Mesenchymal stem cell (in vitro differentiated cells and primary cell): ENCODE measurements at regions not wholly inside any gene's neighbourhood (a gene's known extent, or its start where the extent isn't known, plus 50 kb on each side); places are given as distances from the start of the nearest gene placed in this dataset.
A peak's percentile ranks its signal among the peaks of the same experiment; 100 is the strongest.

ENCODE experiments used
- DNase-seq: peaks from one replicate; pipeline ENCODE4 v3.0.0-alpha.2; 2013
- H2AFZ ChIP-seq: one replicate; pipeline ENCODE4 v1.6.1; 2013; ENCODE audit warnings: low read depth, mild to moderate bottlenecking, control low read depth, inconsistent platforms, low read length, moderate library complexity
- H2AK5ac ChIP-seq: 2 replicates; pipeline ENCODE4 v1.6.1; 2013; ENCODE audit warnings: low read length, moderate library complexity, mild to moderate bottlenecking, inconsistent platforms; ENCODE audit not compliant: severe bottlenecking
- H2BK120ac ChIP-seq: one replicate; pipeline ENCODE4 v1.6.1; 2013; ENCODE audit warnings: low read depth, mild to moderate bottlenecking, inconsistent platforms, low read length, moderate library complexity
- H2BK12ac ChIP-seq, 2 experiments: one replicate each; pipeline ENCODE4 v1.6.1; 2013; ENCODE audit warnings: inconsistent platforms in 2 of 2, low read length in 2 of 2, mild to moderate bottlenecking in 2 of 2, moderate library complexity in 2 of 2, control low read depth in 1 of 2
- H2BK15ac ChIP-seq: one replicate; pipeline ENCODE4 v1.6.1; 2013; ENCODE audit warnings: mild to moderate bottlenecking, low read depth, inconsistent platforms; ENCODE audit not compliant: poor library complexity, severe bottlenecking
- H2BK5ac ChIP-seq: 2 replicates; pipeline ENCODE4 v1.6.1; 2013; ENCODE audit warnings: low read depth, mild to moderate bottlenecking, low read length, control low read depth, inconsistent platforms; ENCODE audit not compliant: poor library complexity, severe bottlenecking
- H3K14ac ChIP-seq, 2 experiments: one replicate each; pipeline ENCODE4 v1.6.1; 2013; ENCODE audit warnings: inconsistent platforms in 2 of 2, low read length in 2 of 2, control low read depth in 1 of 2, mild to moderate bottlenecking in 1 of 2, moderate library complexity in 1 of 2
- H3K18ac ChIP-seq, 2 experiments: one replicate each; pipeline ENCODE4 v1.6.1; 2013; ENCODE audit warnings: inconsistent platforms in 2 of 2, low read length in 2 of 2, control low read depth in 1 of 2, low read depth in 1 of 2, mild to moderate bottlenecking in 1 of 2
- H3K23ac ChIP-seq, 2 experiments: one replicate each; pipeline ENCODE4 v1.6.1; 2013; ENCODE audit warnings: inconsistent platforms in 2 of 2, low read length in 2 of 2, mild to moderate bottlenecking in 2 of 2, moderate library complexity in 2 of 2, control low read depth in 1 of 2
- H3K27ac ChIP-seq: 2 replicates; pipeline ENCODE4 v1.5.1; 2013; ENCODE audit warnings: mild to moderate bottlenecking, moderate library complexity, low read length, control low read depth, inconsistent platforms; ENCODE audit not compliant: poor library complexity, severe bottlenecking
- H3K27me3 ChIP-seq, 2 experiments: 2 replicates each; pipeline versions ENCODE4 v1.6.1 to v1.7.0; 2013; ENCODE audit warnings: low read length in 2 of 2, mild to moderate bottlenecking in 2 of 2, moderate library complexity in 2 of 2, control low read depth in 1 of 2, inconsistent platforms in 1 of 2; ENCODE audit not compliant: control insufficient read depth in 1 of 2, insufficient read depth in 1 of 2
- H3K36me3 ChIP-seq, 2 experiments: 2 replicates each; pipeline versions ENCODE4 v1.6.1 to v1.7.0; 2013; ENCODE audit warnings: low read length in 2 of 2, control low read depth in 1 of 2, inconsistent platforms in 1 of 2, low read depth in 1 of 2, mild to moderate bottlenecking in 1 of 2; ENCODE audit not compliant: insufficient read depth in 2 of 2, control insufficient read depth in 1 of 2
- H3K4ac ChIP-seq, 2 experiments: one replicate each; pipeline ENCODE4 v1.6.1; 2013; ENCODE audit warnings: inconsistent platforms in 2 of 2, low read length in 2 of 2, mild to moderate bottlenecking in 2 of 2, moderate library complexity in 2 of 2, control low read depth in 1 of 2, low read depth in 1 of 2
- H3K4me1 ChIP-seq: 2 replicates; pipeline ENCODE4 v1.6.1; 2013; ENCODE audit warnings: low read depth, low read length, control low read depth; ENCODE audit not compliant: control insufficient read depth, insufficient read depth
- H3K4me2 ChIP-seq: 2 replicates; pipeline ENCODE4 v1.6.1; 2013; ENCODE audit warnings: low read length, mild to moderate bottlenecking, inconsistent platforms; ENCODE audit not compliant: poor library complexity, severe bottlenecking
- H3K4me3 ChIP-seq, 2 experiments: 2 replicates each; pipeline versions ENCODE4 v1.5.1 to v1.7.0; 2013; ENCODE audit warnings: low read length in 2 of 2, mild to moderate bottlenecking in 2 of 2, control low read depth in 1 of 2, low read depth in 1 of 2; ENCODE audit not compliant: insufficient read depth in 1 of 2
- H3K79me1 ChIP-seq: replicated peaks from 2 replicates; pipeline ENCODE4 v1.6.1; 2013; ENCODE audit warnings: mild to moderate bottlenecking, control low read depth, low read length, inconsistent platforms; ENCODE audit not compliant: poor library complexity, severe bottlenecking
- H3K9ac ChIP-seq: 2 replicates; pipeline ENCODE4 v1.7.0; 2013; ENCODE audit warnings: mild to moderate bottlenecking, low read length, moderate library complexity
- H3K9me3 ChIP-seq: 2 replicates; pipeline ENCODE4 v1.7.0; 2013; ENCODE audit warnings: mild to moderate bottlenecking, low read length; ENCODE audit not compliant: control insufficient read depth
- H4K8ac ChIP-seq: one replicate; pipeline ENCODE4 v1.6.1; 2013; ENCODE audit warnings: inconsistent platforms, mild to moderate bottlenecking, low read length, moderate library complexity
- H4K91ac ChIP-seq: one replicate; pipeline ENCODE4 v1.6.1; 2013; ENCODE audit warnings: mild to moderate bottlenecking, low read length, inconsistent platforms
- WGBS: methylation state at CpG from one replicate; pipeline ENCODE4 v1.1.7; 2013; ENCODE audit warnings: mixed read lengths; 5-methylcytosine and 5-hydroxymethylcytosine counted together

DNA sequence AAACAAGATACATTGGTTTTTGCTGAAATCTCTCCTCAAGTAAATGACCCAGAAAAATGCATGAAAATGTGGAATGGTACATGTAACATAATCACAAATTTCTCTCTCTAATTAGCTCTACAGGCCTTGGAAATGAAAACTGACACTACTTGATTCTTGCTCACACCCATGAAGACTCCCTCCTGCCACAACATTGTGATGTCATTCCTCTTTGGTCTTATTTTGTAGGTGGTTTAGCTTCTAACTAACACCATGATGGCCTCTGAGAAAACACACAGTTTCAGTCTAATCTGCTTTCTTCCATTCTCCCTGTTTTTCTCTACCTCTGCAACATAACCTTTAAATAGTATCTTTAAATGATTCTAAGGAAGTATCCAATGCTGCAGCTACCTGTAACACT is 78.6 kb upstream of the FAM174A start:
- no peak overlapping the region for H3K14ac ChIP-seq
- H3K4me2 ChIP-seq, result no peak overlapping the region
- no peak overlapping the region for H3K27ac ChIP-seq
- H3K9ac ChIP-seq, result no peak overlapping the region
- H2AFZ ChIP-seq, result no peak overlapping the region
- no peaks in the 10 kb centered on the region for H3K4me1 ChIP-seq
- no peak overlapping the region for H3K23ac ChIP-seq
- H3K4ac ChIP-seq, result no peak overlapping the region
- H2BK120ac ChIP-seq, result no peak overlapping the region
- no peaks in the 10 kb centered on the region for H3K36me3 ChIP-seq
- no peak overlapping the region for H3K4me3 ChIP-seq
- no peak overlapping the region for H2BK12ac ChIP-seq
- H2AK5ac ChIP-seq, result no peak overlapping the region
- peaks cover under 1% of the 10 kb centered on the region for H3K9me3 ChIP-seq
- H3K27me3 ChIP-seq, result no peaks in the 10 kb centered on the region
- no peak overlapping the region for H4K8ac ChIP-seq
- H2BK5ac ChIP-seq, result no peak overlapping the region
- H4K91ac ChIP-seq, result no peak overlapping the region
- H2BK15ac ChIP-seq, result no peak overlapping the region
- no peak overlapping the region for H3K18ac ChIP-seq
- no peaks in the 10 kb centered on the region for H3K79me1 ChIP-seq
- DNase-seq, result no peak

DNA sequence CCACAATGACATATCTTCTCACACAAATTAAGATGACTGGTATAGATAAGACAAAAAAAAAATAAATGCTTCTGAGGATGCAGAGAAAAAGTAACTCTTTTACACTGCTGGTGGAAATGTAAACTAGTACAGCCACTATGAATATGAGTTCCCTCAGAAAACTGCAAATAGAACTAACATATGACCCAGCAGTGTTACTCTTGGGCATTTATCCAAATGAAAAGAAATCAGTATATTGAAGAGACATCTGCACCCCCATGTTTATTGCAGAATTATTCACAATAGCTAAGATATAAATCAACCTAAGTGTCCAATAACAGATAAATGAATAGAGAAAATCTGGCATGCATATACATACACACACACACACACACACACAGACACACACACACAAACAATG is 83.0 kb upstream of the FAM174A start:
- H3K4ac ChIP-seq, result no peak overlapping the region
- no peak overlapping the region for H4K91ac ChIP-seq
- H2AK5ac ChIP-seq, result no peak overlapping the region
- no peaks in the 10 kb centered on the region for H3K36me3 ChIP-seq
- no peaks in the 10 kb centered on the region for H3K4me1 ChIP-seq
- no peak overlapping the region for H2BK15ac ChIP-seq
- peaks cover 6% of the 10 kb centered on the region for H3K9me3 ChIP-seq
- no peak overlapping the region for H3K14ac ChIP-seq
- no peak overlapping the region for H4K8ac ChIP-seq
- no peak overlapping the region for H2BK120ac ChIP-seq
- no peak overlapping the region for H3K18ac ChIP-seq
- no peak overlapping the region for H2BK12ac ChIP-seq
- no peak overlapping the region for H2BK5ac ChIP-seq
- H3K4me2 ChIP-seq, result no peak overlapping the region
- no peak overlapping the region for H3K23ac ChIP-seq
- H2AFZ ChIP-seq, result no peak overlapping the region
- H3K79me1 ChIP-seq, result no peaks in the 10 kb centered on the region
- no peak overlapping the region for H3K4me3 ChIP-seq
- no peaks in the 10 kb centered on the region for H3K27me3 ChIP-seq
- no peak overlapping the region for H3K9ac ChIP-seq
- no peak overlapping the region for H3K27ac ChIP-seq
- no peak for DNase-seq

DNA sequence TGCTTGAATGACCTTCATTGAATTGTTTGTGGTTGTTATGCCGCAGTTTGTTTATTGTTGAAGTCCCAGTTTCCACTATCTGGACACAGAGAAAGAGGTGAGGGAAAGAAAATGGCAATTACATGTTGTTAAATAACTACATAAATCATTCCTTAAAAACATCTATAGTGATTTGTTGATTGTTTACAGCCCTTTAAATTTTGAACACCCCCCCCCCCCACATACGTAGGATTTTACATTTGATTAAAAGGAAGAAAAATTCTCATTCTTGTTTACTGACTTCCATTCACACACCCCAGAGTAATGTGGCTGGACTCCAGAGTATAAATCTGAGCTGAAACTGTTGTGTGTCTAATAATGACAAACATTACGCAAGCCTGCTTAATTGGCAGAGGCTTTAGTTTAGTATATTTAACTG is 87.1 kb upstream of the FAM174A start:
- DNase-seq, result peak; percentile 62
- H4K8ac ChIP-seq, result no peak overlapping the region
- H2BK12ac ChIP-seq, result no peak overlapping the region
- no peak overlapping the region for H3K4me2 ChIP-seq
- no peaks in the 10 kb centered on the region for H3K4me1 ChIP-seq
- no peak overlapping the region for H2BK15ac ChIP-seq
- H3K79me1 ChIP-seq, result no peaks in the 10 kb centered on the region
- no peak overlapping the region for H2AK5ac ChIP-seq
- no peak overlapping the region for H3K27ac ChIP-seq
- no peak overlapping the region for H3K14ac ChIP-seq
- no peak overlapping the region for H2AFZ ChIP-seq
- no peaks in the 10 kb centered on the region for H3K36me3 ChIP-seq
- no peak overlapping the region for H3K23ac ChIP-seq
- no CpG with 5 or more reads among the region's 3 CpGs for WGBS
- no peak overlapping the region for H3K4me3 ChIP-seq
- H4K91ac ChIP-seq, result no peak overlapping the region
- no peaks in the 10 kb centered on the region for H3K27me3 ChIP-seq
- H2BK5ac ChIP-seq, result no peak overlapping the region
- H2BK120ac ChIP-seq, result no peak overlapping the region
- peaks cover 6% of the 10 kb centered on the region for H3K9me3 ChIP-seq
- no peak overlapping the region for H3K9ac ChIP-seq
- H3K18ac ChIP-seq, result no peak overlapping the region
- no peak overlapping the region for H3K4ac ChIP-seq

DNA sequence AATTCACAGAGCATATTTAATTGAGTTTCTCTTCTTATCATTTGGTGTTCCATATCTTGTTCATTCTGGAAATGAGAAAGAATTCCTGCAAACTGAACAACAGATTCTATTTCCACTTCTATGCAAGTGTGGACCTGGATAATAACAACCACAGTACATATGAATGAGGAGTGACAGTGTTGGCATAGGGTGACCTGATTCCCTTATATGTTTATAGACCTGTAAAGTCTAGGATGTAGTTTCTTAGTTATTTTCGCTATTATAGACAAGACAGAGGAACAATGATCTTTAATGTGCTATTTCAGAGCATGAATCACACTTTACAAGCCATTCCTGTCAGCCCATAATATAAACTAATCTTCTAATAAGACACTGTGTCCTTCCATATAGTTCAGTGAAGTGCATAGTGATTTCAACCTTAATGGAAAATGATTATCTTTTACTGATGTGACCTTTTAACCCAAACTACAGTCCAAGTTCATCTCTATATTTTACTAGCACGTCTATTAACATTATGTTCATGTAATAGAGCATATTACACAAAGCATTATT is 88.2 kb upstream of the FAM174A start:
- no peak overlapping the region for H3K27ac ChIP-seq
- H3K27me3 ChIP-seq, result no peaks in the 10 kb centered on the region
- H3K4me2 ChIP-seq, result no peak overlapping the region
- H3K79me1 ChIP-seq, result no peaks in the 10 kb centered on the region
- H3K9ac ChIP-seq, result no peak overlapping the region
- no peaks in the 10 kb centered on the region for H3K4me1 ChIP-seq
- H2BK5ac ChIP-seq, result no peak overlapping the region
- no peak overlapping the region for H2AK5ac ChIP-seq
- no peak overlapping the region for H3K14ac ChIP-seq
- H2BK15ac ChIP-seq, result no peak overlapping the region
- H3K36me3 ChIP-seq, result no peaks in the 10 kb centered on the region
- no peak overlapping the region for H3K18ac ChIP-seq
- H4K91ac ChIP-seq, result no peak overlapping the region
- no peak overlapping the region for H2BK120ac ChIP-seq
- no peak overlapping the region for H4K8ac ChIP-seq
- DNase-seq, result peak; percentile 7
- no peak overlapping the region for H3K4me3 ChIP-seq
- no peak overlapping the region for H2BK12ac ChIP-seq
- H3K9me3 ChIP-seq, result peaks cover 6% of the 10 kb centered on the region
- no CpG with 5 or more reads among the region's 2 CpGs for WGBS
- no peak overlapping the region for H2AFZ ChIP-seq
- H3K23ac ChIP-seq, result no peak overlapping the region
- no peak overlapping the region for H3K4ac ChIP-seq
